Panc1 (cell line): ENCODE measurements at regions not wholly inside any gene's neighbourhood (a gene's known extent, or its start where the extent isn't known, plus 50 kb on each side); places are given as distances from the start of the nearest gene placed in this dataset.

Experiments used
- ATAC-seq: fragments of 200-7000 bp; cut with Tn5 transposase; 2 replicates; pipeline ENCODE4 v1.9.1; 2020; ENCODE audit warnings: mild to moderate bottlenecking, moderate library complexity
- BruUV-seq: library from RNA; stranded (reverse); fragments of 400-500 nt; replicated peaks from 2 replicates; lab custom pipeline; 2021; lab: Mats Ljungman, UMichigan
- CTCF ChIA-PET: fragments of 300-600 bp; sonication (Branson Sonifier 250); formaldehyde crosslinking; loops from one replicate; lab custom pipeline; 2022; ENCODE audit warnings: antibody characterized with exemption; lab: Charles Lee
- POLR2A ChIA-PET: fragments of 300-600 bp; sonication (Branson Sonifier 250); formaldehyde crosslinking; loops from one replicate; lab custom pipeline; 2022; ENCODE audit warnings: antibody characterized with exemption; lab: Charles Lee
- DNase-seq: peaks from one replicate; pipeline ENCODE4 v3.0.0-alpha.2; 2010; ENCODE audit warnings: low read depth, low spot score
- H3K27ac ChIP-seq: 2 replicates; pipeline ENCODE4 v1.5.1; 2011; ENCODE audit warnings: mild to moderate bottlenecking, low read length, inconsistent platforms
- H3K27me3 ChIP-seq: fragments of 200-500 bp; sonication (Bioruptor generic); 2 replicates; pipeline ENCODE4 v1.6.0; 2014; ENCODE audit warnings: low read length, inconsistent platforms; ENCODE audit not compliant: control insufficient read depth, insufficient read depth
- H3K36me3 ChIP-seq: fragments of 200-500 bp; sonication (Bioruptor generic); 2 replicates; pipeline ENCODE4 v1.5.1; 2014; ENCODE audit warnings: inconsistent platforms, mild to moderate bottlenecking, low read length, moderate library complexity; ENCODE audit not compliant: control insufficient read depth, insufficient read depth
- H3K4me1 ChIP-seq: 2 replicates; pipeline ENCODE4 v1.5.1; 2011; ENCODE audit warnings: inconsistent platforms, mild to moderate bottlenecking, low read length, moderate library complexity; ENCODE audit not compliant: control insufficient read depth, insufficient read depth
- H3K4me3 ChIP-seq, 2 experiments: 2 replicates each; pipeline ENCODE4 v1.5.1; 2011 to 2012; ENCODE audit warnings: low read depth in 2 of 2, low read length in 2 of 2, mild to moderate bottlenecking in 2 of 2, inconsistent platforms in 1 of 2, moderate library complexity in 1 of 2
- H3K9me3 ChIP-seq: fragments of 200-500 bp; sonication (Bioruptor generic); 2 replicates; pipeline ENCODE4 v1.5.1; 2014; ENCODE audit warnings: low read depth, mild to moderate bottlenecking, inconsistent platforms, low read length, moderate library complexity; ENCODE audit not compliant: control insufficient read depth, insufficient read depth
- POLR2AphosphoS5 ChIP-seq: IDR thresholded peaks from 2 replicates; pipeline ENCODE4 v1.6.1; 2012; ENCODE audit warnings: mild to moderate bottlenecking, low read depth, low read length, moderate library complexity
- SIN3A ChIP-seq: IDR thresholded peaks from 2 replicates; pipeline ENCODE4 v1.6.1; 2012; ENCODE audit warnings: low read depth, mild to moderate bottlenecking, low read length, moderate library complexity, borderline replicate concordance; ENCODE audit not compliant: insufficient read depth
- TCF7L2 ChIP-seq: IDR thresholded peaks from 2 replicates; pipeline ENCODE4 v1.6.1; 2011; ENCODE audit warnings: mild to moderate bottlenecking, low read depth, low read length, inconsistent platforms
- in situ Hi-C: cut with HindIII; loops from 2 replicates; pipeline ENCODE4 v1.10.0; 2016; ENCODE audit warnings: low sequenced_read_pairs, low pct_unique_long_range_greater_than_20kb
- intact Hi-C: fragments of 100-400 bp; cut with micrococcal nuclease; formaldehyde crosslinking; loops from one replicate; pipeline ENCODE4 v1.10.0; 2022; ENCODE audit not compliant: unreplicated experiment
- TF ChIP-seq, protein P1 (sequence below), 2 experiments: IDR thresholded peaks; 2 replicates each; pipeline ENCODE4 v1.6.1; 2011 to 2012; ENCODE audit warnings: low read depth in 2 of 2, control low read depth in 1 of 2, low read length in 1 of 2, mild to moderate bottlenecking in 1 of 2, moderate library complexity in 1 of 2; ENCODE audit not compliant: insufficient read depth in 1 of 2
- TF ChIP-seq, protein P2 (sequence below): fragments of 450-650 bp; IDR thresholded peaks from 2 replicates; pipeline ENCODE4 v1.5.1; 2017; ENCODE audit warnings: mild to moderate bottlenecking

DNA sequence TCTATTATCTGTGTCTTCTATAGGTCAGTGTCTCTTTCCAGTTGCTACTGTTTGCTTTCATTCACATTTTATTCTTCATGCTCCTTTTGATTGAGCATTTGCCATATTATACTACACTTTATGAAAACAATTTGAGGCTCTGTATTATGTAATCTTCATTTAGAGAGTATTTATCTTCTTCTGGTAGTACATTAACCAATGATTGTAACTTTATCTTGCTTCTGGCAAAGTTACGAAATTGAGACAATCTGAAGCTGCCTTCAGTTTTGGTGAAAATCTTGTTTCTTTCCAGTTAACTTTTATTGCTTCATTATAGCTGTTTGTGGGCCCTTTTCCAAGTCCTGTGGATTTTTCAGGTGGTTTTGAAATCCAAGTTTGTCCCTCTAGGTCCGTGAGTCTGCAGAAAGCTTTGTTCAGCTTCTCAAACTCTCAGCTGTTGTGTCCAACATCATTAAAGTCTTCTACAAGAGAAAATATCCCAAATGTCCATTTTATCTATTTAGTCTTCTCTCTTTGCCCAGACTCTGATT is 1255.4 kb upstream of the SPRY2 start:
- Histone ChIP-seq H3K4me3 (no peak overlapping the region), H3K36me3 (no peaks in the 10 kb centered on the region), H3K27ac (no peak overlapping the region), H3K4me1 (no peaks in the 10 kb centered on the region), H3K9me3 (no peaks in the 10 kb centered on the region), H3K27me3 (no peaks in the 10 kb centered on the region)
- DNase-seq (no peak), ATAC-seq (no peak)
- CTCF ChIA-PET = no interaction called here
- no TSS peak for BruUV-seq
- TF ChIP-seq, protein P1, sequence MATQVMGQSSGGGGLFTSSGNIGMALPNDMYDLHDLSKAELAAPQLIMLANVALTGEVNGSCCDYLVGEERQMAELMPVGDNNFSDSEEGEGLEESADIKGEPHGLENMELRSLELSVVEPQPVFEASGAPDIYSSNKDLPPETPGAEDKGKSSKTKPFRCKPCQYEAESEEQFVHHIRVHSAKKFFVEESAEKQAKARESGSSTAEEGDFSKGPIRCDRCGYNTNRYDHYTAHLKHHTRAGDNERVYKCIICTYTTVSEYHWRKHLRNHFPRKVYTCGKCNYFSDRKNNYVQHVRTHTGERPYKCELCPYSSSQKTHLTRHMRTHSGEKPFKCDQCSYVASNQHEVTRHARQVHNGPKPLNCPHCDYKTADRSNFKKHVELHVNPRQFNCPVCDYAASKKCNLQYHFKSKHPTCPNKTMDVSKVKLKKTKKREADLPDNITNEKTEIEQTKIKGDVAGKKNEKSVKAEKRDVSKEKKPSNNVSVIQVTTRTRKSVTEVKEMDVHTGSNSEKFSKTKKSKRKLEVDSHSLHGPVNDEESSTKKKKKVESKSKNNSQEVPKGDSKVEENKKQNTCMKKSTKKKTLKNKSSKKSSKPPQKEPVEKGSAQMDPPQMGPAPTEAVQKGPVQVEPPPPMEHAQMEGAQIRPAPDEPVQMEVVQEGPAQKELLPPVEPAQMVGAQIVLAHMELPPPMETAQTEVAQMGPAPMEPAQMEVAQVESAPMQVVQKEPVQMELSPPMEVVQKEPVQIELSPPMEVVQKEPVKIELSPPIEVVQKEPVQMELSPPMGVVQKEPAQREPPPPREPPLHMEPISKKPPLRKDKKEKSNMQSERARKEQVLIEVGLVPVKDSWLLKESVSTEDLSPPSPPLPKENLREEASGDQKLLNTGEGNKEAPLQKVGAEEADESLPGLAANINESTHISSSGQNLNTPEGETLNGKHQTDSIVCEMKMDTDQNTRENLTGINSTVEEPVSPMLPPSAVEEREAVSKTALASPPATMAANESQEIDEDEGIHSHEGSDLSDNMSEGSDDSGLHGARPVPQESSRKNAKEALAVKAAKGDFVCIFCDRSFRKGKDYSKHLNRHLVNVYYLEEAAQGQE (IDR thresholded peaks at IDR 0.05; ENCODE audit: insufficient read depth in 1 of 2, low read depth in 2 of 2, low read length in 1 of 2) = no peak
- TF ChIP-seq, protein P2, sequence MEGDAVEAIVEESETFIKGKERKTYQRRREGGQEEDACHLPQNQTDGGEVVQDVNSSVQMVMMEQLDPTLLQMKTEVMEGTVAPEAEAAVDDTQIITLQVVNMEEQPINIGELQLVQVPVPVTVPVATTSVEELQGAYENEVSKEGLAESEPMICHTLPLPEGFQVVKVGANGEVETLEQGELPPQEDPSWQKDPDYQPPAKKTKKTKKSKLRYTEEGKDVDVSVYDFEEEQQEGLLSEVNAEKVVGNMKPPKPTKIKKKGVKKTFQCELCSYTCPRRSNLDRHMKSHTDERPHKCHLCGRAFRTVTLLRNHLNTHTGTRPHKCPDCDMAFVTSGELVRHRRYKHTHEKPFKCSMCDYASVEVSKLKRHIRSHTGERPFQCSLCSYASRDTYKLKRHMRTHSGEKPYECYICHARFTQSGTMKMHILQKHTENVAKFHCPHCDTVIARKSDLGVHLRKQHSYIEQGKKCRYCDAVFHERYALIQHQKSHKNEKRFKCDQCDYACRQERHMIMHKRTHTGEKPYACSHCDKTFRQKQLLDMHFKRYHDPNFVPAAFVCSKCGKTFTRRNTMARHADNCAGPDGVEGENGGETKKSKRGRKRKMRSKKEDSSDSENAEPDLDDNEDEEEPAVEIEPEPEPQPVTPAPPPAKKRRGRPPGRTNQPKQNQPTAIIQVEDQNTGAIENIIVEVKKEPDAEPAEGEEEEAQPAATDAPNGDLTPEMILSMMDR = no peak
- no peak for TF ChIP-seq TCF7L2
- no peak for TF ChIP-seq POLR2AphosphoS5
- no peak for TF ChIP-seq SIN3A
- in situ Hi-C loops = no loop called here
- POLR2A ChIA-PET = no interaction called here
- intact Hi-C loops = no loop called here

DNA sequence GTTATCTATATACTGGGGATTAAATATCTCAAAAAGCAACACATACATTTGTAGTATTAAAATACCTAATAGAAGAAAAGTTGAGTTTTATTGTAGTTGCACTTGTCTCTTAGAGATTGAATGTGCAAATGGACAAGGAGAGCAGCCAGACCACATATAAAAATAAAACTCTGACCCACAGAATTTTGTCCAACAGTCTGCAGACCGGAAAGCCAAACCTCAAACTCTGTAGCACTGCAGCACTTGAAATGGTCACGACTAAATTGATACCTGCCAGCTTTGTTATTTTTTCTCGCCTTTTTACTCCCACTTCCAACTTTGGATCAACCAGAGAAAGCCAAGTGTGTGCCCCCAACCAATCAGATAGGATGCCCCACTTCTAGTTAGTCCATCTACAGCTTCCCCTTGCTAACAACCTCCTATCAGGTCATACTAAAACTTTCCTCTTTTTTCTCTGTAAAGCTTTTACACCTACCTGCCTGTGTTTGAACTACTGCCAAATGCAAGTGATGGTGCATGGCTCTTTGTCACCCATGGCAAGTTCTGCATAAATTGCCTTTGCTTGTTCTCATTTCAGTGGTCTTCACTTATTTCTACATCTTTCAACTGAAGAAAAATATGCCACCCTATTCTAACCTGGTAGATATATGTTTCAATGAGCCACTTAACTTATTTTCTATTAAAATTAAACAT is 1250.7 kb upstream of the SPRY2 start:
- ATAC-seq = no peak
- no peaks in the 10 kb centered on the region for H3K9me3 ChIP-seq
- H3K27ac ChIP-seq = no peak overlapping the region
- intact Hi-C loops (no loop called here), in situ Hi-C loops (no loop called here)
- H3K4me3 ChIP-seq = no peak overlapping the region
- ChIA-PET POLR2A (no interaction called here), CTCF (no interaction called here)
- TF ChIP-seq, protein P2 = no peak
- no TSS peak for BruUV-seq
- H3K27me3 ChIP-seq = no peaks in the 10 kb centered on the region
- H3K4me1 ChIP-seq = no peaks in the 10 kb centered on the region
- no peak for DNase-seq
- no peaks in the 10 kb centered on the region for H3K36me3 ChIP-seq
